Smooth muscle cell (in vitro differentiated cells): ENCODE measurements at regions not wholly inside any gene's neighbourhood (a gene's known extent, or its start where the extent isn't known, plus 50 kb on each side); places are given as distances from the start of the nearest gene placed in this dataset.

Experiments
- DNase-seq: peaks from one replicate; lab custom pipeline; 2025; ENCODE audit not compliant: unreplicated experiment; lab: John Stamatoyannopoulos, UW
- H2AFZ ChIP-seq: fragments of 200-600 bp; sonication (generic); 2 replicates; pipeline ENCODE4 v1.6.0; 2016; ENCODE audit warnings: antibody characterized with exemption, low read depth, mild to moderate bottlenecking
- H3F3A ChIP-seq: fragments of 200-600 bp; sonication (generic); 2 replicates; pipeline ENCODE4 v1.6.0; 2017; ENCODE audit warnings: antibody characterized with exemption, low read depth
- H3K27ac ChIP-seq: fragments of 200-600 bp; sonication (generic); 2 replicates; pipeline ENCODE4 v1.5.1; 2016; ENCODE audit warnings: low read depth, mild to moderate bottlenecking
- H3K27me3 ChIP-seq: fragments of 200-600 bp; sonication (generic); 2 replicates; pipeline ENCODE4 v1.6.1; 2016; ENCODE audit warnings: low read depth, mild to moderate bottlenecking
- H3K36me3 ChIP-seq: fragments of 200-600 bp; sonication (generic); 2 replicates; pipeline ENCODE4 v1.5.1; 2016; ENCODE audit warnings: low read depth
- H3K4me1 ChIP-seq: fragments of 200-600 bp; sonication (generic); 2 replicates; pipeline ENCODE4 v1.5.1; 2016; ENCODE audit warnings: low read depth
- H3K4me2 ChIP-seq: fragments of 200-600 bp; sonication (generic); 2 replicates; pipeline ENCODE4 v1.6.0; 2016; ENCODE audit warnings: mild to moderate bottlenecking
- H3K4me3 ChIP-seq: fragments of 200-600 bp; sonication (generic); 2 replicates; pipeline ENCODE4 v1.5.1; 2016; ENCODE audit warnings: mild to moderate bottlenecking
- H3K79me2 ChIP-seq: fragments of 200-600 bp; sonication (generic); 2 replicates; pipeline ENCODE4 v1.6.0; 2016; ENCODE audit warnings: low read depth, mild to moderate bottlenecking
- H3K9ac ChIP-seq: fragments of 200-600 bp; sonication (generic); 2 replicates; pipeline ENCODE4 v1.6.0; 2016; ENCODE audit warnings: low read depth
- H3K9me3 ChIP-seq: fragments of 200-600 bp; sonication (generic); replicated peaks from 2 replicates; pipeline ENCODE4 v1.5.1; 2016; ENCODE audit warnings: low read depth
- H4K20me1 ChIP-seq: fragments of 200-600 bp; sonication (generic); 2 replicates; pipeline ENCODE4 v1.6.0; 2016; ENCODE audit warnings: low read depth
- WGBS: methylation state at CpG from one replicate; pipeline ENCODE4 v1.1.7; 2016; ENCODE audit warnings: low lambda C conversion rate; 5-methylcytosine and 5-hydroxymethylcytosine counted together
- TF ChIP-seq, protein P1 (sequence below): fragments of 200-600 bp; sonication (generic); IDR thresholded peaks from 2 replicates; pipeline ENCODE4 v1.5.1; 2017; ENCODE audit warnings: borderline replicate concordance, mild to moderate bottlenecking, antibody characterized with exemption; ENCODE audit not compliant: insufficient read depth, poor library complexity, severe bottlenecking

DNA sequence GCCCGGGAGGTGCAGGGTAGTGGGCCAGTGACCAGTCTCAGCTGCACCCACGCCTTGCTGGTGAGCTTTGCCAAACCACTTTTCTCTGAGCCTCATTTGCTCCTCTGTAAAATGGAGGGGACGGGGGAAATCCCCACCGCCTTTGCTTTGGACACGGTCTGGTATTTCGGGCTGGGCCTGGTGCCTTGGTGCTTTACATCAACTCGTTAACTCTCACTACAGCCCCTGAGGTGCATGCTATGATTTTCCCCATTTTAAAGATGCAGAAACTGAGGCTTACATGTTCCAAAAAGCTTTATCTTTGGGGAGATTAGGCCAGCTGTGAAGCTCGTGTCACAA is 116.1 kb upstream of the RUNX3 start:
- Histone ChIP-seq H3K4me3 (no peak overlapping the region), H4K20me1 (no peaks in the 10 kb centered on the region), H3K9ac (no peak overlapping the region), H3K4me2 (no peak overlapping the region), H3K27ac (no peak overlapping the region), H3K36me3 (no peaks in the 10 kb centered on the region), H3K27me3 (no peaks in the 10 kb centered on the region), H3K79me2 (no peaks in the 10 kb centered on the region), H2AFZ (no peak overlapping the region), H3F3A (no peaks in the 10 kb centered on the region), H3K4me1 (no peaks in the 10 kb centered on the region), H3K9me3 (no peaks in the 10 kb centered on the region)
- 66% methylated on average over 8 of the region's 8 CpGs for WGBS
- TF ChIP-seq, protein P1, sequence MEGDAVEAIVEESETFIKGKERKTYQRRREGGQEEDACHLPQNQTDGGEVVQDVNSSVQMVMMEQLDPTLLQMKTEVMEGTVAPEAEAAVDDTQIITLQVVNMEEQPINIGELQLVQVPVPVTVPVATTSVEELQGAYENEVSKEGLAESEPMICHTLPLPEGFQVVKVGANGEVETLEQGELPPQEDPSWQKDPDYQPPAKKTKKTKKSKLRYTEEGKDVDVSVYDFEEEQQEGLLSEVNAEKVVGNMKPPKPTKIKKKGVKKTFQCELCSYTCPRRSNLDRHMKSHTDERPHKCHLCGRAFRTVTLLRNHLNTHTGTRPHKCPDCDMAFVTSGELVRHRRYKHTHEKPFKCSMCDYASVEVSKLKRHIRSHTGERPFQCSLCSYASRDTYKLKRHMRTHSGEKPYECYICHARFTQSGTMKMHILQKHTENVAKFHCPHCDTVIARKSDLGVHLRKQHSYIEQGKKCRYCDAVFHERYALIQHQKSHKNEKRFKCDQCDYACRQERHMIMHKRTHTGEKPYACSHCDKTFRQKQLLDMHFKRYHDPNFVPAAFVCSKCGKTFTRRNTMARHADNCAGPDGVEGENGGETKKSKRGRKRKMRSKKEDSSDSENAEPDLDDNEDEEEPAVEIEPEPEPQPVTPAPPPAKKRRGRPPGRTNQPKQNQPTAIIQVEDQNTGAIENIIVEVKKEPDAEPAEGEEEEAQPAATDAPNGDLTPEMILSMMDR = no peak
- no peak for DNase-seq

DNA sequence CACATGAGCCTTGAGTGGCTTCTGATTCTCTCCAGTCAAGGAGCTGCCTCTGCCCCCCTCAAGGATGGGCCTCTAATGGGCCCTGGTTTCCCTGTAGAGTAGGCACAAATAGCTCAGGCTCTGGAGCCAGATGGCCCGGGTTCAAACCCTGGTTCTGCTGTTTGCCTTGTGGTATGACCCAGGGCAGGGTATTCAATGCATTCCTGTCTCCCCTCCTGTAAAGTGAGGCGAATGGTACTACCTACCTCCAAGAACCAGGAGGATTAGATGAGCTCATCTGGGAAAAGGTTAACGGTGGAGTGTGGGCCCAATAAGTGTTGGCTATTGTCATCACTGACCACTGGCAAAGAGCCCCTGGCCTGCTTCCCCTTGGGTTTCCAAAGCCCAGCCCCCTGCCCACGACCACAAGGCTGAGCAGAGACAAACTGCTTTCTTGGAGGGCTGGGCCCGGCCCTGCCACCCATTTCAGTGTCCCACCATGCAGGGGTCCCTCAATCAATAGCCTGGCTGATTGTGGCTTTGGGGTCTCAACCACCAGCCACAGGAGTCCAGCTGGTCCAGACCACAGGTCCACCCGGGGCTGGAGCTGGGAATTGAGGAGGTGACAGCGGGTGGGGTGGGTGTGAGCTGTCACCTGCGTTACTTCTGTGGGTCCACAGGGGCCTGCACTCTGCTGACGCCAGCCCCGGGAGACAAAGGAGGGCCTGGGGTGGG is 115.6 kb upstream of the RUNX3 start:
- H3K4me3 ChIP-seq = no peak overlapping the region
- no peak overlapping the region for H2AFZ ChIP-seq
- no peak overlapping the region for H3K9ac ChIP-seq
- TF ChIP-seq, protein P1 = no peak
- WGBS = 93% methylated on average over 10 of the region's 10 CpGs
- H3K4me1 ChIP-seq = no peaks in the 10 kb centered on the region
- H3F3A ChIP-seq = no peaks in the 10 kb centered on the region
- H3K4me2 ChIP-seq = no peak overlapping the region
- H3K27me3 ChIP-seq = no peaks in the 10 kb centered on the region
- DNase-seq = no peak
- H3K79me2 ChIP-seq = no peaks in the 10 kb centered on the region
- H4K20me1 ChIP-seq = no peaks in the 10 kb centered on the region
- H3K27ac ChIP-seq = no peak overlapping the region
- no peaks in the 10 kb centered on the region for H3K36me3 ChIP-seq
- H3K9me3 ChIP-seq = no peaks in the 10 kb centered on the region

DNA sequence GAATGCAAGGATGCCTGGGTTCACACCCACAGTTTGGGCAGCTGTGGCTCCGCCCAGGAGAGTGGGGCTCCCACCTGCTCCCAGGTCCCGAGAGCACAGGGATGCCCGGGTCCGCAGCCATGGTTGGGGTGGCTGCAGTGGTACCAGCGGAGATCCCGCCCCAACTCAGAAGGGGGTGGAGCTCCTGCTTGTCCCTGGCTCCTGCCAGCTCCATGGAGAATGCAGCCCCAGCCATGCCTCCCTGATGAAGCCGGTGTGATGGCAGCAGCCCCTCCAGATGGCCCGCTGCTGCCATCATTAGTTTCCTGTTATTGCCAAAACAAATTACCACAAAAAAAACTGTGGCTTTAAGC is 113.1 kb upstream of the RUNX3 start:
- Histone ChIP-seq H3K9me3 (no peaks in the 10 kb centered on the region), H3K4me2 (no peak overlapping the region), H3K4me3 (no peak overlapping the region), H3K4me1 (no peaks in the 10 kb centered on the region), H3K27me3 (no peaks in the 10 kb centered on the region), H4K20me1 (no peaks in the 10 kb centered on the region), H2AFZ (no peak overlapping the region), H3F3A (no peaks in the 10 kb centered on the region), H3K36me3 (no peaks in the 10 kb centered on the region), H3K27ac (no peak overlapping the region), H3K9ac (no peak overlapping the region), H3K79me2 (no peaks in the 10 kb centered on the region)
- no peak for DNase-seq
- TF ChIP-seq, protein P1 = no peak
- 96% methylated on average over 7 of the region's 8 CpGs for WGBS
